ENCODE measurements at regions not wholly inside any gene's neighbourhood (a gene's known extent, or its start where the extent isn't known, plus 50 kb on each side); places are given as distances from the start of the nearest gene placed in this dataset.

DNA sequence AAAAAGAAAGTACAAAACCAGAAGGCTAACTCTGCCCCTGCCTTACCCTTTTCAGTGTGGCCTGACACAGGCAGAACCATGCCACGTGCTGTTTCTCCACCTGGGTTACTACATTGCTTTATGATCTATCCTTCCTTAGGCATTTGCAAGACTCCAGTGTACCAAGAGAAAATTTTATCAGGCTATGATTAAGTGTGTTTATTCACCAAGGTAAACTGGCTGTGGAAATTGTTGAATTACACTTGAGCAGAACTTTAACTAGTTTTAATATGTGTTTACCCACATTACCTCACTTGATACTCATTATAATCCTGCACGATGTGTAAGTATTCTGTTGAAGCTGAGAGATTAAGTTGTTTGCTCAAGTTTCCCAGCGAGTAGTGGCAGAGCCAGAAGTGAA, 129.7 kb upstream of the MYOCD start:
- TF ChIP-seq, protein P1, sequence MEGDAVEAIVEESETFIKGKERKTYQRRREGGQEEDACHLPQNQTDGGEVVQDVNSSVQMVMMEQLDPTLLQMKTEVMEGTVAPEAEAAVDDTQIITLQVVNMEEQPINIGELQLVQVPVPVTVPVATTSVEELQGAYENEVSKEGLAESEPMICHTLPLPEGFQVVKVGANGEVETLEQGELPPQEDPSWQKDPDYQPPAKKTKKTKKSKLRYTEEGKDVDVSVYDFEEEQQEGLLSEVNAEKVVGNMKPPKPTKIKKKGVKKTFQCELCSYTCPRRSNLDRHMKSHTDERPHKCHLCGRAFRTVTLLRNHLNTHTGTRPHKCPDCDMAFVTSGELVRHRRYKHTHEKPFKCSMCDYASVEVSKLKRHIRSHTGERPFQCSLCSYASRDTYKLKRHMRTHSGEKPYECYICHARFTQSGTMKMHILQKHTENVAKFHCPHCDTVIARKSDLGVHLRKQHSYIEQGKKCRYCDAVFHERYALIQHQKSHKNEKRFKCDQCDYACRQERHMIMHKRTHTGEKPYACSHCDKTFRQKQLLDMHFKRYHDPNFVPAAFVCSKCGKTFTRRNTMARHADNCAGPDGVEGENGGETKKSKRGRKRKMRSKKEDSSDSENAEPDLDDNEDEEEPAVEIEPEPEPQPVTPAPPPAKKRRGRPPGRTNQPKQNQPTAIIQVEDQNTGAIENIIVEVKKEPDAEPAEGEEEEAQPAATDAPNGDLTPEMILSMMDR (conservative IDR thresholded peaks at IDR 0.05), result no peak
- no peak for TF ChIP-seq ZFX (IDR thresholded peaks at IDR 0.05)

All from C4-2B (cell line).